ENCODE measurements at regions not wholly inside any gene's neighbourhood (a gene's known extent, or its start where the extent isn't known, plus 50 kb on each side); places are given as distances from the start of the nearest gene placed in this dataset.

DNA sequence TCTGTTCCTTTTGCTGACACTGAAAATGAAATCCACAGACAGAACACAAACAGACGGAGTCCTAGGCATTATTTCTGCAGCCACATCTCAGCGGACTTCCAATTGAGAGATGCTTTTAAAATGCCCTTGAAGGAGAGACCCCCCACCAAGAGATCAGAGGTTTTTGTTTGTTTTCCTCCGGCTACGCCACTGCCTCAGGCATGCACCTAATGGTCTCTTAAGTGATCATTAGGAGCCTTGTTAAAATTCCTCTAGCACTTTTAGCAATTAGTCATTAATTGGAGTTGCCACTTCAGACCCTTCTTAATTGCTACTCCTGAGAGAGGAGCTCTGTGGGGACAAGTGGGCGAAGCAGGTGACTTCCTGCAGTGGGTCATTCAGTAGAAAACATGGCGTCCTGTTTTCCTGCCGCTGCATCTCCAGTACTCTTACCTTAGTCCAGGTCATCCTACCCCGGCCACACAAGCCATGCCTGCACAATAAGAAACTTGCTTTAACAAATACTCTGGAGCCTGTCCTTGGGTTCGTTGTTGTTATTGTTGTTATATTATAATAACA, 257.7 kb upstream of the CHAC2 start:
- TF ChIP-seq, protein P1, sequence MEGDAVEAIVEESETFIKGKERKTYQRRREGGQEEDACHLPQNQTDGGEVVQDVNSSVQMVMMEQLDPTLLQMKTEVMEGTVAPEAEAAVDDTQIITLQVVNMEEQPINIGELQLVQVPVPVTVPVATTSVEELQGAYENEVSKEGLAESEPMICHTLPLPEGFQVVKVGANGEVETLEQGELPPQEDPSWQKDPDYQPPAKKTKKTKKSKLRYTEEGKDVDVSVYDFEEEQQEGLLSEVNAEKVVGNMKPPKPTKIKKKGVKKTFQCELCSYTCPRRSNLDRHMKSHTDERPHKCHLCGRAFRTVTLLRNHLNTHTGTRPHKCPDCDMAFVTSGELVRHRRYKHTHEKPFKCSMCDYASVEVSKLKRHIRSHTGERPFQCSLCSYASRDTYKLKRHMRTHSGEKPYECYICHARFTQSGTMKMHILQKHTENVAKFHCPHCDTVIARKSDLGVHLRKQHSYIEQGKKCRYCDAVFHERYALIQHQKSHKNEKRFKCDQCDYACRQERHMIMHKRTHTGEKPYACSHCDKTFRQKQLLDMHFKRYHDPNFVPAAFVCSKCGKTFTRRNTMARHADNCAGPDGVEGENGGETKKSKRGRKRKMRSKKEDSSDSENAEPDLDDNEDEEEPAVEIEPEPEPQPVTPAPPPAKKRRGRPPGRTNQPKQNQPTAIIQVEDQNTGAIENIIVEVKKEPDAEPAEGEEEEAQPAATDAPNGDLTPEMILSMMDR (IDR thresholded peaks at IDR 0.05) = no peak
- no peak for TF ChIP-seq POLR2A (IDR thresholded peaks at IDR 0.05)
